ENCODE measurements at regions not wholly inside any gene's neighbourhood (a gene's known extent, or its start where the extent isn't known, plus 50 kb on each side); places are given as distances from the start of the nearest gene placed in this dataset.

GRCh38 chr19:37317403-37318209 is 53.3 kb upstream of the ZNF527 start:
- TF ChIP-seq, protein P1, sequence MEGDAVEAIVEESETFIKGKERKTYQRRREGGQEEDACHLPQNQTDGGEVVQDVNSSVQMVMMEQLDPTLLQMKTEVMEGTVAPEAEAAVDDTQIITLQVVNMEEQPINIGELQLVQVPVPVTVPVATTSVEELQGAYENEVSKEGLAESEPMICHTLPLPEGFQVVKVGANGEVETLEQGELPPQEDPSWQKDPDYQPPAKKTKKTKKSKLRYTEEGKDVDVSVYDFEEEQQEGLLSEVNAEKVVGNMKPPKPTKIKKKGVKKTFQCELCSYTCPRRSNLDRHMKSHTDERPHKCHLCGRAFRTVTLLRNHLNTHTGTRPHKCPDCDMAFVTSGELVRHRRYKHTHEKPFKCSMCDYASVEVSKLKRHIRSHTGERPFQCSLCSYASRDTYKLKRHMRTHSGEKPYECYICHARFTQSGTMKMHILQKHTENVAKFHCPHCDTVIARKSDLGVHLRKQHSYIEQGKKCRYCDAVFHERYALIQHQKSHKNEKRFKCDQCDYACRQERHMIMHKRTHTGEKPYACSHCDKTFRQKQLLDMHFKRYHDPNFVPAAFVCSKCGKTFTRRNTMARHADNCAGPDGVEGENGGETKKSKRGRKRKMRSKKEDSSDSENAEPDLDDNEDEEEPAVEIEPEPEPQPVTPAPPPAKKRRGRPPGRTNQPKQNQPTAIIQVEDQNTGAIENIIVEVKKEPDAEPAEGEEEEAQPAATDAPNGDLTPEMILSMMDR (conservative IDR thresholded peaks at IDR 0.05 in 1 of 2, IDR thresholded peaks at IDR 0.05 in 1 of 2; ENCODE audit: extremely low read depth in 1 of 2, insufficient read depth in 1 of 2, low read depth in 1 of 2, low read length in 2 of 2) = peak in 1 of 2 donors; percentile 48
- TF ChIP-seq EZH2 (IDR thresholded peaks at IDR 0.05; ENCODE audit: borderline replicate concordance, low read length) = no peak

All from mammary epithelial cell (primary cell).